Loucy (cell line): ENCODE measurements at regions not wholly inside any gene's neighbourhood (a gene's known extent, or its start where the extent isn't known, plus 50 kb on each side); places are given as distances from the start of the nearest gene placed in this dataset.

Source experiments
- H2AFZ ChIP-seq: fragments of 200-600 bp; sonication (generic); 2 replicates; pipeline ENCODE4 v1.6.0; 2016; ENCODE audit warnings: antibody characterized with exemption, mild to moderate bottlenecking, low read length, moderate library complexity
- H3F3A ChIP-seq: fragments of 200-600 bp; 2 replicates; pipeline ENCODE4 v1.6.0; 2016; ENCODE audit warnings: antibody characterized with exemption, low read depth, mild to moderate bottlenecking
- H3K27me3 ChIP-seq: fragments of 200-600 bp; sonication (generic); 2 replicates; pipeline ENCODE4 v1.6.1; 2014; ENCODE audit warnings: low read length, mild to moderate bottlenecking; ENCODE audit not compliant: insufficient read depth, poor library complexity, severe bottlenecking
- H3K36me3 ChIP-seq: fragments of 200-600 bp; sonication (generic); 2 replicates; pipeline ENCODE4 v1.6.1; 2016; ENCODE audit warnings: low read length; ENCODE audit not compliant: insufficient read depth
- H3K4me1 ChIP-seq: fragments of 200-600 bp; sonication (generic); 2 replicates; pipeline ENCODE4 v1.5.1; 2014; ENCODE audit warnings: low read length, mild to moderate bottlenecking; ENCODE audit not compliant: insufficient read depth, poor library complexity, severe bottlenecking
- H3K4me2 ChIP-seq: fragments of 200-600 bp; sonication (generic); 2 replicates; pipeline ENCODE4 v1.6.0; 2014; ENCODE audit warnings: antibody characterized with exemption, low read length, low read depth, mild to moderate bottlenecking; ENCODE audit not compliant: poor library complexity, severe bottlenecking
- H3K4me3 ChIP-seq: fragments of 200-600 bp; sonication (generic); 2 replicates; pipeline ENCODE4 v1.5.1; 2014; ENCODE audit warnings: low read length, mild to moderate bottlenecking, mixed read lengths; ENCODE audit not compliant: poor library complexity, severe bottlenecking
- H3K79me2 ChIP-seq: fragments of 200-600 bp; sonication (generic); 2 replicates; pipeline ENCODE4 v1.6.1; 2014; ENCODE audit warnings: low read length; ENCODE audit not compliant: insufficient read depth
- H3K9ac ChIP-seq: fragments of 200-600 bp; sonication (generic); 2 replicates; pipeline ENCODE4 v1.6.0; 2014; ENCODE audit warnings: mild to moderate bottlenecking, low read depth, low read length, moderate library complexity; ENCODE audit not compliant: poor library complexity, severe bottlenecking
- H3K9me2 ChIP-seq: fragments of 200-600 bp; sonication (generic); replicated peaks from 2 replicates; pipeline ENCODE4 v1.6.1; 2016; ENCODE audit warnings: low read depth, low read length, mixed read lengths
- H3K9me3 ChIP-seq: fragments of 200-600 bp; sonication (generic); 2 replicates; pipeline ENCODE4 v1.6.1; 2014; ENCODE audit warnings: mild to moderate bottlenecking, antibody characterized with exemption, low read length, low read depth; ENCODE audit not compliant: insufficient read depth
- H4K20me1 ChIP-seq: fragments of 200-600 bp; sonication (generic); 2 replicates; pipeline ENCODE4 v1.6.0; 2014; ENCODE audit warnings: antibody characterized with exemption, low read length, mild to moderate bottlenecking; ENCODE audit not compliant: insufficient read depth, poor library complexity, severe bottlenecking
- CTCF ChIP-seq: fragments of 200-600 bp; sonication (generic); conservative IDR thresholded peaks from 2 replicates; pipeline ENCODE4 v1.5.1; 2014; ENCODE audit warnings: mild to moderate bottlenecking, antibody characterized with exemption, low read length
- EZH2phosphoT487 ChIP-seq: fragments of 200-600 bp; IDR thresholded peaks from 2 replicates; pipeline ENCODE4 v1.6.1; 2018; ENCODE audit warnings: antibody characterized with exemption, mild to moderate bottlenecking, moderate library complexity, borderline replicate concordance

DNA sequence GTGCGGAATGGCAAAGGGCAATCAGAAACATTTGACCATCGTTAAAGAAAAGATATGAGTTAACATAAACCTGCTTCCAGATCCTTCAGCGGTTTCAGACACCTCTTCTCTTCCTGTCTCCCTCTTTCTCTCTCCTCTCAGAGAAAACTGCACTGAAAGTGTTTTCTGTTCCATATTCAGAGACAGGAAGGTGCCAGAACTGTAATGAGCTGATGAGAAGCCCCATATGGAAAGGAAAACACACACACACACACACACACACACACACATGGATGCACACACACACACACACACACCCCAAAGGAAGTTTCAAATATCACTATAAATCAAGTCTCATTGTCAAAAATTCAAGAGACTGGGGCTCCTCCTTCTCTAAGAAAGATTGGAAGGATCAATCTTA is 515.5 kb downstream of the NUF2 start:
- H3K9me3 ChIP-seq = no peaks in the 10 kb centered on the region
- H3K79me2 ChIP-seq = no peaks in the 10 kb centered on the region
- H3K36me3 ChIP-seq = no peaks in the 10 kb centered on the region
- H3K4me3 ChIP-seq = no peak overlapping the region
- H3F3A ChIP-seq = no peaks in the 10 kb centered on the region
- no peaks in the 10 kb centered on the region for H3K9me2 ChIP-seq
- no peaks in the 10 kb centered on the region for H3K4me1 ChIP-seq
- H4K20me1 ChIP-seq = no peaks in the 10 kb centered on the region
- H2AFZ ChIP-seq = no peak overlapping the region
- TF ChIP-seq CTCF = no peak
- TF ChIP-seq EZH2phosphoT487 = no peak
- H3K4me2 ChIP-seq = no peak overlapping the region
- no peaks in the 10 kb centered on the region for H3K27me3 ChIP-seq
- H3K9ac ChIP-seq = no peak overlapping the region

GRCh38 chr1:163842571-163842970 is 520.8 kb downstream of the NUF2 start:
- Histone ChIP-seq H4K20me1 (no peaks in the 10 kb centered on the region), H3F3A (no peaks in the 10 kb centered on the region), H2AFZ (no peak overlapping the region), H3K4me2 (no peak overlapping the region), H3K9me3 (no peaks in the 10 kb centered on the region), H3K4me1 (no peaks in the 10 kb centered on the region), H3K79me2 (no peaks in the 10 kb centered on the region), H3K27me3 (no peaks in the 10 kb centered on the region), H3K9me2 (no peaks in the 10 kb centered on the region), H3K4me3 (no peak overlapping the region), H3K9ac (no peak overlapping the region), H3K36me3 (no peaks in the 10 kb centered on the region)
- no peak for TF ChIP-seq CTCF
- TF ChIP-seq EZH2phosphoT487 = no peak

DNA sequence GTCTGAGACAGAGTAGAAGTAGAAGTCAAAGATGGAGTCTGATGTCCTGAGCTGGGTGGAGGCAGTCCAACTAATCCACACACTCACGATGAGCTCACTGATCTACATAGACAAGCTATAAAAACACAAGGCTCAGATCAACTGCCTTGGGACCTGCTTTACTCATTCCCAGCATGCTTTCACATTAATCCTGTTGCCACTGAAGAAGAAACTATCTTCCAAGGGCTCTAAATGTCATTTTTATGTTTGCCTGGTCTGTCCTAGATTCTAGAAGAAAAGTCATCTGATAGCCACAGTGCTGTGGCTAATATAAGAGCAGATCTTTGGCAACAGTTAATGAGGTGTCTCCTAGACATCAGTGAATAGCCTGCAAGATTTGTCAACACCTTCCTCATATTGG is 522.7 kb downstream of the NUF2 start:
- no peaks in the 10 kb centered on the region for H4K20me1 ChIP-seq
- H2AFZ ChIP-seq = no peak overlapping the region
- H3F3A ChIP-seq = no peaks in the 10 kb centered on the region
- TF ChIP-seq CTCF (no peak), EZH2phosphoT487 (no peak)
- H3K9me2 ChIP-seq = no peaks in the 10 kb centered on the region
- H3K9me3 ChIP-seq = no peaks in the 10 kb centered on the region
- no peak overlapping the region for H3K9ac ChIP-seq
- H3K4me3 ChIP-seq = no peak overlapping the region
- no peaks in the 10 kb centered on the region for H3K79me2 ChIP-seq
- no peaks in the 10 kb centered on the region for H3K4me1 ChIP-seq
- no peaks in the 10 kb centered on the region for H3K36me3 ChIP-seq
- no peak overlapping the region for H3K4me2 ChIP-seq
- H3K27me3 ChIP-seq = no peaks in the 10 kb centered on the region
